ENCODE measurements at regions not wholly inside any gene's neighbourhood (a gene's known extent, or its start where the extent isn't known, plus 50 kb on each side); places are given as distances from the start of the nearest gene placed in this dataset.

- Histone ChIP-seq H3K27me3 (ENCODE audit: low read length) (no peaks in the 10 kb centered on the region), H3K9ac (ENCODE audit: low read length) (no peak overlapping the region)
These were observed 1437.3 kb upstream of the MIR17HG start for GRCh38 chr13:89910166-89910565.

DNA sequence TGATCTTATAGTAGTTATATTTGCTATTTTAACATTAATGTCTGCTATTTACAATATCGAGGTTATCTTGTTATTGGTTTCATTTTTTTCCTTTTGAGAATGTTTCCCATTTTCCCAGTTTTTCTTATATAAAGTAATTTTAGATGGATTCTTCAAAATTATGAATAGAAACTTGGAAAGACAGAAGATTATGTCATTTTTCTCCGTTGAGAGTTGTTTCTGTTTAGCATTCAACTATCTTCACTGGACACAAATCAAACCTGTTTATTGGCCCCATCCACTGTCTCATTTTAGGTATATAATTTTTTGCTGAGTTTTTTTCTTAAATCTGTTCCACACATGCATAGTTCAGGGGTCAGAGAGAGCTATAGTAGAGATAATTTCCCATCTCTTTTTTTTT is 1430.9 kb upstream of the MIR17HG start:
- H3K9me2 ChIP-seq (replicated peaks; ENCODE audit: insufficient read depth, low read length) = no peaks in the 10 kb centered on the region
- H3K79me2 ChIP-seq (ENCODE audit: low read length) = no peaks in the 10 kb centered on the region
- no peak for DNase-seq
- H3K4me1 ChIP-seq (ENCODE audit: low read length) = peaks cover 9% of the 10 kb centered on the region
- no peak overlapping the region for H2AFZ ChIP-seq (ENCODE audit: low read length)
- H3K9ac ChIP-seq (ENCODE audit: low read length) = no peak overlapping the region
- H3K27me3 ChIP-seq (ENCODE audit: low read length) = no peaks in the 10 kb centered on the region
- H4K20me1 ChIP-seq (ENCODE audit: insufficient read depth, low read depth, low read length) = no peaks in the 10 kb centered on the region
- no peak overlapping the region for H3K4me3 ChIP-seq (ENCODE audit: low read length)
- no peaks in the 10 kb centered on the region for H3K36me3 ChIP-seq (ENCODE audit: insufficient read depth, low read length)
- H3K4me2 ChIP-seq (ENCODE audit: low read depth, low read length, poor library complexity, severe bottlenecking) = no peak overlapping the region
- no peaks in the 10 kb centered on the region for H3K9me3 ChIP-seq (ENCODE audit: low read length)
- H3K27ac ChIP-seq (ENCODE audit: low read length) = no peak overlapping the region

More at GRCh38 chr13:89910166-89910565, 1437.3 kb upstream of the MIR17HG start:
- no peak for DNase-seq
- Histone ChIP-seq H3K36me3 (ENCODE audit: insufficient read depth, low read length) (no peaks in the 10 kb centered on the region), H3K79me2 (ENCODE audit: low read length) (no peaks in the 10 kb centered on the region), H3K4me1 (ENCODE audit: low read length) (no peaks in the 10 kb centered on the region), H4K20me1 (ENCODE audit: insufficient read depth, low read depth, low read length) (no peaks in the 10 kb centered on the region), H2AFZ (ENCODE audit: low read length) (no peak overlapping the region), H3K4me2 (ENCODE audit: low read depth, low read length, poor library complexity, severe bottlenecking) (no peak overlapping the region), H3K4me3 (ENCODE audit: low read length) (no peak overlapping the region), H3K9me3 (ENCODE audit: low read length) (no peaks in the 10 kb centered on the region), H3K27ac (ENCODE audit: low read length) (no peak overlapping the region), H3K9me2 (replicated peaks; ENCODE audit: insufficient read depth, low read length) (no peaks in the 10 kb centered on the region)

- no peaks in the 10 kb centered on the region for H3K9me2 ChIP-seq (replicated peaks; ENCODE audit: insufficient read depth, low read length)
- H3K4me1 ChIP-seq (ENCODE audit: low read length) = peaks cover 9% of the 10 kb centered on the region
- H4K20me1 ChIP-seq (ENCODE audit: insufficient read depth, low read depth, low read length) = no peaks in the 10 kb centered on the region
- H3K27ac ChIP-seq (ENCODE audit: low read length) = no peak overlapping the region
- no peak overlapping the region for H2AFZ ChIP-seq (ENCODE audit: low read length)
- no peaks in the 10 kb centered on the region for H3K79me2 ChIP-seq (ENCODE audit: low read length)
- no peak overlapping the region for H3K9ac ChIP-seq (ENCODE audit: low read length)
- no peaks in the 10 kb centered on the region for H3K36me3 ChIP-seq (ENCODE audit: insufficient read depth, low read length)
- DNase-seq = no peak
- H3K4me3 ChIP-seq (ENCODE audit: low read length) = no peak overlapping the region
- H3K4me2 ChIP-seq (ENCODE audit: low read depth, low read length, poor library complexity, severe bottlenecking) = no peak overlapping the region
- H3K27me3 ChIP-seq (ENCODE audit: low read length) = no peaks in the 10 kb centered on the region
- H3K9me3 ChIP-seq (ENCODE audit: low read length) = no peaks in the 10 kb centered on the region
These were observed 1427.0 kb upstream of the MIR17HG start for GRCh38 chr13:89920461-89920860.

GRCh38 chr13:89923052-89923451 is 1424.4 kb upstream of the MIR17HG start:
- Histone ChIP-seq H3K36me3 (ENCODE audit: insufficient read depth, low read length) (no peaks in the 10 kb centered on the region), H3K9ac (ENCODE audit: low read length) (no peak overlapping the region)

DNA sequence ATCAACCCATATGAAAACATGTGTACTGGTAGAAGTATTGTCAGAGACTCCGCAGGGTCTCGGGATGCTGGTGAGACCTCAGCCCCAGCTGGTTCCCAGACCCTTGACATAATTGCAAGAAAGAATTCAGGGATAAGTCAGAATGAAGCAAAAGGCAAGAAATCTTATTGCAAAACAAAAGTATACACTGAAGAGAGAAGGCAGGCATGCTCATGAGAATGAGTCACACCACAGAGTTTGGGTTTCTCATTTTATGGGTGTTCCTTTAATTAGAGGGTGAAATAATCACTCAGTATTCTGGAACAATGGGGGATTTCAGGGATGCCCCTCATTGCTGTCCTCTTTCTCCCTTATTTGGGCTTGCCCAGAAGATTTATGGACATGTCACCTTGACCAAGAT is 1423.8 kb upstream of the MIR17HG start:
- no peaks in the 10 kb centered on the region for H3K36me3 ChIP-seq (ENCODE audit: insufficient read depth, low read length)
- H3K9me2 ChIP-seq (replicated peaks; ENCODE audit: insufficient read depth, low read length) = no peaks in the 10 kb centered on the region
- no peaks in the 10 kb centered on the region for H3K9me3 ChIP-seq (ENCODE audit: low read length)
- no peak overlapping the region for H3K9ac ChIP-seq (ENCODE audit: low read length)
- DNase-seq = no peak
- H2AFZ ChIP-seq (ENCODE audit: low read length) = no peak overlapping the region
- no peaks in the 10 kb centered on the region for H4K20me1 ChIP-seq (ENCODE audit: insufficient read depth, low read depth, low read length)
- H3K27me3 ChIP-seq (ENCODE audit: low read length) = no peaks in the 10 kb centered on the region
- H3K4me3 ChIP-seq (ENCODE audit: low read length) = no peak overlapping the region
- H3K79me2 ChIP-seq (ENCODE audit: low read length) = no peaks in the 10 kb centered on the region
- H3K4me2 ChIP-seq (ENCODE audit: low read depth, low read length, poor library complexity, severe bottlenecking) = no peak overlapping the region
- H3K27ac ChIP-seq (ENCODE audit: low read length) = no peak overlapping the region
- peaks cover 9% of the 10 kb centered on the region for H3K4me1 ChIP-seq (ENCODE audit: low read length)

More at GRCh38 chr13:89923052-89923451, 1424.4 kb upstream of the MIR17HG start:
- Histone ChIP-seq H3K4me3 (ENCODE audit: low read length) (no peak overlapping the region), H4K20me1 (ENCODE audit: insufficient read depth, low read depth, low read length) (no peaks in the 10 kb centered on the region), H3K27me3 (ENCODE audit: low read length) (no peaks in the 10 kb centered on the region), H3K27ac (ENCODE audit: low read length) (no peak overlapping the region), H3K4me2 (ENCODE audit: low read depth, low read length, poor library complexity, severe bottlenecking) (no peak overlapping the region), H3K9me2 (replicated peaks; ENCODE audit: insufficient read depth, low read length) (no peaks in the 10 kb centered on the region), H3K4me1 (ENCODE audit: low read length) (peaks cover 9% of the 10 kb centered on the region), H3K9me3 (ENCODE audit: low read length) (no peaks in the 10 kb centered on the region), H2AFZ (ENCODE audit: low read length) (no peak overlapping the region), H3K79me2 (ENCODE audit: low read length) (no peaks in the 10 kb centered on the region)
- no peak for DNase-seq

DNA sequence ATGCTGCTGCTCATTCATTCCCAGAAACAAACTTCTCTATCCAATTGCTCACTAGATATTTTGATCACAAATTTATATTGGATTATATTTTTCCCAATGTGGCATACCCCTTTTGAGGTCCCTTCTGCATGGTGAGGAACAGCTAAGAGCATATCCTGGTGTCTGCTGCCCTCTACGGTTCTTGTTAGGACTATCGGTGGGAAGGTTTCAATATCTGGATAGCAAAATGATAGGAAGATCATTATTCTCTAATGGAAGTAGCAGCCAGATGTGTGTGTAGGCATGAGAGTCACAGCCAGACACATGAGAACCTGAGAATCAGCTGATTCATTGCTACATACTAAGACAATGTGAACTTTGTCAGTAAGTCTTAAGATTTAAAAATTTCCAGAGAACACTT is 1422.4 kb upstream of the MIR17HG start:
- H3K9me3 ChIP-seq (ENCODE audit: low read length) = no peaks in the 10 kb centered on the region

DNA sequence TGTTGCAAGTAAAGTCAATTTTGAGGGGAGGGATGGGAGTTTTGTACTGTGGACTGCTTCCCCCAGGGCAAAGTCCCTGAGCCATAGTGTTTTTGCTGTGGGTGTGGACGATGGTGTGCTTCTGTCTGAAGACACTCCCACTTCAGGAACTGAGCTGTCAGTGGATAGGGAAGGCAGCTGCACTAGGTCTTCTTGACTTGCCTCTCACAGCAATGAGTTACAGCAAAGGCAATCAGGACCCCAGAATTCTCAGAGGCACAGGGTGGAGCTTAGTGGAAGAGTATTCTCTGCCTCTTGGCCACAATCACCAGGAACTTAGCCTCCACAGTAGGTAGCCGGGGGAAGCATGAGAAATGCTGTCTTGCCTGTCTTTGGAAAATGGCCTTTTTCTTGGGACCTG is 1416.6 kb upstream of the MIR17HG start:
- no peak for DNase-seq
- H4K20me1 ChIP-seq (ENCODE audit: insufficient read depth, low read depth, low read length) = no peaks in the 10 kb centered on the region
- no peaks in the 10 kb centered on the region for H3K36me3 ChIP-seq (ENCODE audit: insufficient read depth, low read length)
- no peaks in the 10 kb centered on the region for H3K9me3 ChIP-seq (ENCODE audit: low read length)
- H3K4me1 ChIP-seq (ENCODE audit: low read length) = no peaks in the 10 kb centered on the region
- no peak overlapping the region for H3K9ac ChIP-seq (ENCODE audit: low read length)
- 0 out of 2 replicates have a peak, but pooled peaks cover 4% of the 10 kb centered on the region for H3K9me2 ChIP-seq (replicated peaks; ENCODE audit: insufficient read depth, low read length)
- H3K79me2 ChIP-seq (ENCODE audit: low read length) = no peaks in the 10 kb centered on the region
- no peak overlapping the region for H3K27ac ChIP-seq (ENCODE audit: low read length)
- H3K4me2 ChIP-seq (ENCODE audit: low read depth, low read length, poor library complexity, severe bottlenecking) = no peak overlapping the region
- no peak overlapping the region for H2AFZ ChIP-seq (ENCODE audit: low read length)
- no peaks in the 10 kb centered on the region for H3K27me3 ChIP-seq (ENCODE audit: low read length)
- no peak overlapping the region for H3K4me3 ChIP-seq (ENCODE audit: low read length)

More for the DNA sequence above, 1422.4 kb upstream of the MIR17HG start:
- Histone ChIP-seq H2AFZ (ENCODE audit: low read length) (no peak overlapping the region), H3K4me2 (ENCODE audit: low read depth, low read length, poor library complexity, severe bottlenecking) (peak overlapping the region; percentile 24), H3K27ac (ENCODE audit: low read length) (no peak overlapping the region), H3K79me2 (ENCODE audit: low read length) (no peaks in the 10 kb centered on the region), H3K9ac (ENCODE audit: low read length) (no peak overlapping the region), H4K20me1 (ENCODE audit: insufficient read depth, low read depth, low read length) (no peaks in the 10 kb centered on the region), H3K36me3 (ENCODE audit: insufficient read depth, low read length) (no peaks in the 10 kb centered on the region), H3K9me2 (replicated peaks; ENCODE audit: insufficient read depth, low read length) (0 out of 2 replicates have a peak, but pooled peaks cover 4% of the 10 kb centered on the region), H3K4me1 (ENCODE audit: low read length) (peaks cover 9% of the 10 kb centered on the region), H3K4me3 (ENCODE audit: low read length) (no peak overlapping the region), H3K27me3 (ENCODE audit: low read length) (no peaks in the 10 kb centered on the region)
- DNase-seq = peak; percentile 50

DNA sequence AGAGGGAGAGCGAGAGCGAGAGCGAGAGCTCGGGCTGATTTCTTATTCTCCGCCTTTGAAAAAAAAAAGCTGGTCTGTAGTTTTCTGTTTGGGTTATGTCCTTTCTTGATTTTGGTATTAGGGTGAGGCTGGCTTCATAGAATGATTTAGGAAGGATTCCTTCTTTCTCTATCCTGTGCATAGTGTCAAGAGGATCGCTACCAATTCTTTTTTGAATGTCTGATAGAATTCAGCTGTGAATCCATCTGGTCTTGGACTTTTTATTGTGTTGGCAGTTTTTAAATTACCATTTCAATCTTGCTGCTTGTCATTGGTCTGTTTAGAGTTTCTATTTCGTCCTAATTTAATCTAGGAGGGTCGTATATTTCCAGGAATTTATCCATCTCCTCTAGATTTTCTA is 1414.6 kb upstream of the MIR17HG start:
- no peaks in the 10 kb centered on the region for H3K79me2 ChIP-seq (ENCODE audit: low read length)
- H3K27me3 ChIP-seq (ENCODE audit: low read length) = no peaks in the 10 kb centered on the region
- no peak overlapping the region for H3K4me3 ChIP-seq (ENCODE audit: low read length)
- no peak for DNase-seq
- no peak overlapping the region for H2AFZ ChIP-seq (ENCODE audit: low read length)
- H3K9ac ChIP-seq (ENCODE audit: low read length) = no peak overlapping the region
- H3K36me3 ChIP-seq (ENCODE audit: insufficient read depth, low read length) = no peaks in the 10 kb centered on the region
- no peak overlapping the region for H3K4me2 ChIP-seq (ENCODE audit: low read depth, low read length, poor library complexity, severe bottlenecking)
- H3K4me1 ChIP-seq (ENCODE audit: low read length) = no peaks in the 10 kb centered on the region
- H4K20me1 ChIP-seq (ENCODE audit: insufficient read depth, low read depth, low read length) = no peaks in the 10 kb centered on the region
- no peak overlapping the region for H3K27ac ChIP-seq (ENCODE audit: low read length)
- H3K9me3 ChIP-seq (ENCODE audit: low read length) = no peaks in the 10 kb centered on the region
- 0 out of 2 replicates have a peak, but pooled peaks cover 4% of the 10 kb centered on the region for H3K9me2 ChIP-seq (replicated peaks; ENCODE audit: insufficient read depth, low read length)

DNA sequence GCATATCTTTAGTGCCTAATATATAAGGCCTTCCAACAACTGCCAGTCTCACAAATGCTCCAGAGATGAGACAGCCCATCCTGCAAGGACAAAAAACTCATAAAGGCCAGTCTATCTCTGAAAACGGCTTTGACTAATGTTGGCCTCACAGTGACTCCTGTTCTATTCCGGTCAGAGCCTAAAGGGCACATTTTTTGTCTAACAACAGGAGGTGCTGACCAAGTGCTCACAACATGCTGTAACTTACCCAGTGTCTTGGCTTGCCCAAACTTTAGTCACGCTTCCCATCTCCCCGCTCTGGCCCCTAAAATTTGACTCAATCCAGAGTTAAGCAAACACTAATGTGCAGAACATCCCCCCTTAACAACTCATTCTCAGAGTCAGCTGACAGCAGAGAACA is 1411.2 kb upstream of the MIR17HG start:
- Histone ChIP-seq H3K36me3 (ENCODE audit: insufficient read depth, low read length) (no peaks in the 10 kb centered on the region), H3K9me3 (ENCODE audit: low read length) (no peaks in the 10 kb centered on the region), H3K27me3 (ENCODE audit: low read length) (no peaks in the 10 kb centered on the region), H3K79me2 (ENCODE audit: low read length) (no peaks in the 10 kb centered on the region), H4K20me1 (ENCODE audit: insufficient read depth, low read depth, low read length) (no peaks in the 10 kb centered on the region), H3K9ac (ENCODE audit: low read length) (no peak overlapping the region), H3K27ac (ENCODE audit: low read length) (no peak overlapping the region), H3K4me3 (ENCODE audit: low read length) (no peak overlapping the region), H3K4me2 (ENCODE audit: low read depth, low read length, poor library complexity, severe bottlenecking) (no peak overlapping the region), H3K9me2 (replicated peaks; ENCODE audit: insufficient read depth, low read length) (no peaks in the 10 kb centered on the region), H2AFZ (ENCODE audit: low read length) (no peak overlapping the region), H3K4me1 (ENCODE audit: low read length) (no peaks in the 10 kb centered on the region)
- DNase-seq = no peak
